Caco-2 (cell line): ENCODE measurements at regions not wholly inside any gene's neighbourhood (a gene's known extent, or its start where the extent isn't known, plus 50 kb on each side); places are given as distances from the start of the nearest gene placed in this dataset.

Source experiments
- BruUV-seq: library from RNA; stranded (reverse); fragments of 400-500 nt; replicated peaks from 2 replicates; lab custom pipeline; 2021; lab: Mats Ljungman, UMichigan
- CTCF ChIA-PET: fragments of 300-600 bp; sonication (Branson Sonifier 250); formaldehyde crosslinking; loops from one replicate; lab custom pipeline; 2022; ENCODE audit warnings: antibody characterized with exemption; lab: Charles Lee
- POLR2A ChIA-PET: fragments of 300-600 bp; sonication (Branson Sonifier 250); formaldehyde crosslinking; loops from one replicate; lab custom pipeline; 2022; ENCODE audit warnings: antibody characterized with exemption; lab: Charles Lee
- DNase-seq, 2 experiments: peaks; one replicate each; pipeline versions ENCODE4 v3.0.0 to v3.0.0-alpha.2; 2020 to 2022
- H3K27me3 ChIP-seq: replicated peaks from 2 replicates; pipeline ENCODE4 v1.6.0; 2011; ENCODE audit warnings: low read length; ENCODE audit not compliant: control insufficient read depth, insufficient read depth
- H3K36me3 ChIP-seq: 2 replicates; pipeline ENCODE4 v1.5.1; 2011; ENCODE audit warnings: low read length; ENCODE audit not compliant: control insufficient read depth, insufficient read depth
- H3K4me1 ChIP-seq: fragments of 250-450 bp; sonication (Bioruptor Pico); 2 replicates; pipeline ENCODE4 v1.5.1; 2020; ENCODE audit warnings: mild to moderate bottlenecking
- H3K4me3 ChIP-seq: 2 replicates; pipeline ENCODE4 v1.5.1; 2011; ENCODE audit warnings: low read depth, mild to moderate bottlenecking, control low read depth, low read length
- H3K9me3 ChIP-seq: fragments of 250-450 bp; sonication (Bioruptor Pico); 2 replicates; pipeline ENCODE4 v1.5.1; 2020; ENCODE audit warnings: mild to moderate bottlenecking, moderate library complexity
- H3K27ac Mint-ChIP-seq: one replicate; pipeline ENCODE4 v1.8.0; 2022; ENCODE audit warnings: mixed read lengths; ENCODE audit not compliant: unreplicated experiment
- H3K27me3 Mint-ChIP-seq: one replicate; pipeline ENCODE4 v1.8.0; 2022; ENCODE audit warnings: mixed read lengths; ENCODE audit not compliant: insufficient read depth, unreplicated experiment
- H3K36me3 Mint-ChIP-seq: one replicate; pipeline ENCODE4 v1.8.0; 2022; ENCODE audit warnings: mild to moderate bottlenecking, mixed read lengths; ENCODE audit not compliant: insufficient read depth, unreplicated experiment
- H3K4me1 Mint-ChIP-seq: one replicate; pipeline ENCODE4 v1.8.0; 2022; ENCODE audit warnings: low read depth, mixed read lengths; ENCODE audit not compliant: unreplicated experiment
- H3K4me3 Mint-ChIP-seq: one replicate; pipeline ENCODE4 v1.8.0; 2022; ENCODE audit warnings: mild to moderate bottlenecking, moderate library complexity, mixed read lengths; ENCODE audit not compliant: unreplicated experiment
- H3K9me3 Mint-ChIP-seq: one replicate; pipeline ENCODE4 v1.8.0; 2022; ENCODE audit warnings: mixed read lengths; ENCODE audit not compliant: unreplicated experiment
- CTCF ChIP-seq, 2 experiments: fragments of 200-600 bp in 1 of 2; IDR thresholded peaks; 1 replicate in 1 of 2; 2 replicates in 1 of 2; pipeline versions ENCODE4 v1.5.1 to v1.8.0; 2011 to 2022; ENCODE audit warnings: antibody characterized with exemption in 1 of 2, control low read depth in 1 of 2, inconsistent platforms in 1 of 2, low read depth in 1 of 2, low read length in 1 of 2, mild to moderate bottlenecking in 1 of 2, moderate library complexity in 1 of 2; ENCODE audit not compliant: insufficient read depth in 1 of 2, severe bottlenecking in 1 of 2, unreplicated experiment in 1 of 2
- intact Hi-C: fragments of 100-400 bp; cut with micrococcal nuclease; formaldehyde crosslinking; loops from one replicate; pipeline ENCODE4 v1.10.0; 2022; ENCODE audit not compliant: unreplicated experiment

- ChIA-PET CTCF (no interaction called here), POLR2A (no interaction called here)
- intact Hi-C loops: no loop called here
- Mint-ChIP-seq H3K27ac (no peak overlapping the region), H3K27me3 (peaks cover 37% of the 10 kb centered on the region), H3K4me1 (peaks cover 7% of the 10 kb centered on the region), H3K9me3 (peaks cover 9% of the 10 kb centered on the region), H3K36me3 (no peaks in the 10 kb centered on the region), H3K4me3 (no peak overlapping the region)
- H3K9me3 ChIP-seq: peaks cover 7% of the 10 kb centered on the region
- H3K36me3 ChIP-seq: no peaks in the 10 kb centered on the region
- no peaks in the 10 kb centered on the region; the same call in 1 of the 2 replicates for H3K27me3 ChIP-seq
- no peaks in the 10 kb centered on the region for H3K4me1 ChIP-seq
- TF ChIP-seq CTCF (IDR thresholded peaks at IDR 0.05; ENCODE audit: insufficient read depth in 1 of 2, low read depth in 1 of 2, low read length in 1 of 2, severe bottlenecking in 1 of 2, unreplicated experiment in 1 of 2): no peak
- no peak overlapping the region for H3K4me3 ChIP-seq
- no peak for DNase-seq
- no TSS peak for BruUV-seq
Observed at GRCh38 chr10:2935647-2936386, 131.5 kb upstream of the PFKP start.

DNA sequence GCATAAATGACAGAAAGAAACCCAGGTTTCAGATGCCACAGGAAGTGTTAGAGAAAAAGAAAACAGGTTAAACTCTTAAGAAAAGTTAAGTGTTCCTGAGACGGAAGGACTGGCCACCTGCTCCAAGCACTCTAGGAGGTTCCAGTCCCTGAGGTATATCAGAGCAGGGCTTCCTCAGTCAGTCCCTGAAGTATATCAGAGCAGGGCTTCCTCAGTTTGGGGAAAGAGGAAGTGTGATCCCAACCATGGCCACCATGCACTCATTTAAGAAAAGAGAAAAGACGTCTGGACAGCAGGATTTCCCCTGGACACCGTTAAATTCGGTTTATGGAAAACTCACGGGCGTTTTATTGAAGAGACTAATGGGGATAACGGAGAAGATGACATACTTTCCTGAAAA lies 133.4 kb upstream of the PFKP start:
- Mint-ChIP-seq H3K27ac (no peak overlapping the region), H3K4me3 (no peak overlapping the region), H3K36me3 (no peaks in the 10 kb centered on the region), H3K4me1 (peaks cover 7% of the 10 kb centered on the region), H3K27me3 (peaks cover 30% of the 10 kb centered on the region), H3K9me3 (peaks cover 9% of the 10 kb centered on the region)
- Histone ChIP-seq H3K4me1 (no peaks in the 10 kb centered on the region), H3K36me3 (no peaks in the 10 kb centered on the region), H3K27me3 (no peaks in the 10 kb centered on the region; the same call in 1 of the 2 replicates), H3K4me3 (no peak overlapping the region), H3K9me3 (peaks cover 7% of the 10 kb centered on the region)
- POLR2A ChIA-PET: no interaction called here
- intact Hi-C loops: no loop called here
- CTCF ChIA-PET: no interaction called here
- BruUV-seq: no TSS peak
- DNase-seq: no peak
- no peak for TF ChIP-seq CTCF (IDR thresholded peaks at IDR 0.05; ENCODE audit: insufficient read depth in 1 of 2, low read depth in 1 of 2, low read length in 1 of 2, severe bottlenecking in 1 of 2, unreplicated experiment in 1 of 2)

GRCh38 chr10:2933519-2933918 lies 133.8 kb upstream of the PFKP start:
- Histone ChIP-seq H3K4me1 (no peaks in the 10 kb centered on the region), H3K4me3 (no peak overlapping the region), H3K9me3 (peaks cover 7% of the 10 kb centered on the region), H3K36me3 (no peaks in the 10 kb centered on the region), H3K27me3 (no peaks in the 10 kb centered on the region; the same call in 1 of the 2 replicates)
- ChIA-PET POLR2A (no interaction called here), CTCF (no interaction called here)
- no peak overlapping the region for H3K27ac Mint-ChIP-seq
- H3K4me3 Mint-ChIP-seq: no peak overlapping the region
- TF ChIP-seq CTCF (IDR thresholded peaks at IDR 0.05; ENCODE audit: insufficient read depth in 1 of 2, low read depth in 1 of 2, low read length in 1 of 2, severe bottlenecking in 1 of 2, unreplicated experiment in 1 of 2): no peak
- H3K36me3 Mint-ChIP-seq: no peaks in the 10 kb centered on the region
- BruUV-seq: no TSS peak
- intact Hi-C loops: no loop called here
- peaks cover 7% of the 10 kb centered on the region for H3K4me1 Mint-ChIP-seq
- H3K9me3 Mint-ChIP-seq: peaks cover 9% of the 10 kb centered on the region
- no peak for DNase-seq
- peaks cover 28% of the 10 kb centered on the region for H3K27me3 Mint-ChIP-seq
